GM12865 (cell line): ENCODE measurements at regions not wholly inside any gene's neighbourhood (a gene's known extent, or its start where the extent isn't known, plus 50 kb on each side); places are given as distances from the start of the nearest gene placed in this dataset.

ENCODE experiments used
- DNase-seq: peaks from one replicate; pipeline ENCODE4 v3.0.0; 2010; ENCODE audit warnings: low read depth
- H3K4me3 ChIP-seq: 2 replicates; pipeline ENCODE4 v1.5.1; 2011; ENCODE audit warnings: mild to moderate bottlenecking, low read depth, low read length, control low read depth
- CTCF ChIP-seq: IDR thresholded peaks from 2 replicates; pipeline ENCODE4 v1.5.1; 2011; ENCODE audit warnings: low read length, control low read depth, low read depth, inconsistent platforms; ENCODE audit not compliant: insufficient read depth; ENCODE audit errors: missing control alignments

GRCh38 chr17:15177343-15177742 lies 87.8 kb downstream of the PMP22 start:
- no peak for DNase-seq
- TF ChIP-seq CTCF = no peak
- H3K4me3 ChIP-seq = no peak overlapping the region

- no peak for TF ChIP-seq CTCF
- DNase-seq = no peak
- no peak overlapping the region for H3K4me3 ChIP-seq
Observed at GRCh38 chr17:15175356-15175755, 89.8 kb downstream of the PMP22 start.

GRCh38 chr17:15171167-15172047 lies 93.7 kb downstream of the PMP22 start:
- DNase-seq = peak; percentile 6
- no peak overlapping the region for H3K4me3 ChIP-seq

GRCh38 chr17:15169676-15170075 lies 95.5 kb downstream of the PMP22 start:
- no peak overlapping the region for H3K4me3 ChIP-seq
- DNase-seq = no peak
- TF ChIP-seq CTCF = no peak

More at GRCh38 chr17:15171167-15172047, 93.7 kb downstream of the PMP22 start:
- TF ChIP-seq CTCF = peak; percentile 39

GRCh38 chr17:15168379-15168778 lies 96.7 kb downstream of the PMP22 start:
- no peak for DNase-seq
- no peak for TF ChIP-seq CTCF
- no peak overlapping the region for H3K4me3 ChIP-seq

GRCh38 chr17:15161395-15161794 lies 103.7 kb downstream of the PMP22 start:
- no peak for TF ChIP-seq CTCF
- no peak overlapping the region for H3K4me3 ChIP-seq
- DNase-seq = no peak

- DNase-seq = no peak
- no peak for TF ChIP-seq CTCF
Observed at GRCh38 chr17:15157051-15157450, 108.1 kb downstream of the PMP22 start.

More at GRCh38 chr17:15157051-15157450, 108.1 kb downstream of the PMP22 start:
- H3K4me3 ChIP-seq = no peak overlapping the region
